Mesenchymal stem cell (in vitro differentiated cells and primary cell): ENCODE measurements at regions not wholly inside any gene's neighbourhood (a gene's known extent, or its start where the extent isn't known, plus 50 kb on each side); places are given as distances from the start of the nearest gene placed in this dataset.

Source experiments
- DNase-seq: peaks from one replicate; pipeline ENCODE4 v3.0.0-alpha.2; 2013
- H2AFZ ChIP-seq: one replicate; pipeline ENCODE4 v1.6.1; 2013; ENCODE audit warnings: low read depth, mild to moderate bottlenecking, control low read depth, inconsistent platforms, low read length, moderate library complexity
- H2AK5ac ChIP-seq: 2 replicates; pipeline ENCODE4 v1.6.1; 2013; ENCODE audit warnings: low read length, moderate library complexity, mild to moderate bottlenecking, inconsistent platforms; ENCODE audit not compliant: severe bottlenecking
- H2BK120ac ChIP-seq: one replicate; pipeline ENCODE4 v1.6.1; 2013; ENCODE audit warnings: low read depth, mild to moderate bottlenecking, inconsistent platforms, low read length, moderate library complexity
- H2BK12ac ChIP-seq, 2 experiments: one replicate each; pipeline ENCODE4 v1.6.1; 2013; ENCODE audit warnings: inconsistent platforms in 2 of 2, low read length in 2 of 2, mild to moderate bottlenecking in 2 of 2, moderate library complexity in 2 of 2, control low read depth in 1 of 2
- H2BK15ac ChIP-seq: one replicate; pipeline ENCODE4 v1.6.1; 2013; ENCODE audit warnings: mild to moderate bottlenecking, low read depth, inconsistent platforms; ENCODE audit not compliant: poor library complexity, severe bottlenecking
- H2BK5ac ChIP-seq: 2 replicates; pipeline ENCODE4 v1.6.1; 2013; ENCODE audit warnings: low read depth, mild to moderate bottlenecking, low read length, control low read depth, inconsistent platforms; ENCODE audit not compliant: poor library complexity, severe bottlenecking
- H3K14ac ChIP-seq, 2 experiments: one replicate each; pipeline ENCODE4 v1.6.1; 2013; ENCODE audit warnings: inconsistent platforms in 2 of 2, low read length in 2 of 2, control low read depth in 1 of 2, mild to moderate bottlenecking in 1 of 2, moderate library complexity in 1 of 2
- H3K18ac ChIP-seq, 2 experiments: one replicate each; pipeline ENCODE4 v1.6.1; 2013; ENCODE audit warnings: inconsistent platforms in 2 of 2, low read length in 2 of 2, control low read depth in 1 of 2, low read depth in 1 of 2, mild to moderate bottlenecking in 1 of 2
- H3K23ac ChIP-seq, 2 experiments: one replicate each; pipeline ENCODE4 v1.6.1; 2013; ENCODE audit warnings: inconsistent platforms in 2 of 2, low read length in 2 of 2, mild to moderate bottlenecking in 2 of 2, moderate library complexity in 2 of 2, control low read depth in 1 of 2
- H3K27ac ChIP-seq: 2 replicates; pipeline ENCODE4 v1.5.1; 2013; ENCODE audit warnings: mild to moderate bottlenecking, moderate library complexity, low read length, control low read depth, inconsistent platforms; ENCODE audit not compliant: poor library complexity, severe bottlenecking
- H3K27me3 ChIP-seq, 2 experiments: 2 replicates each; pipeline versions ENCODE4 v1.6.1 to v1.7.0; 2013; ENCODE audit warnings: low read length in 2 of 2, mild to moderate bottlenecking in 2 of 2, moderate library complexity in 2 of 2, control low read depth in 1 of 2, inconsistent platforms in 1 of 2; ENCODE audit not compliant: control insufficient read depth in 1 of 2, insufficient read depth in 1 of 2
- H3K36me3 ChIP-seq, 2 experiments: 2 replicates each; pipeline versions ENCODE4 v1.6.1 to v1.7.0; 2013; ENCODE audit warnings: low read length in 2 of 2, control low read depth in 1 of 2, inconsistent platforms in 1 of 2, low read depth in 1 of 2, mild to moderate bottlenecking in 1 of 2; ENCODE audit not compliant: insufficient read depth in 2 of 2, control insufficient read depth in 1 of 2
- H3K4ac ChIP-seq, 2 experiments: one replicate each; pipeline ENCODE4 v1.6.1; 2013; ENCODE audit warnings: inconsistent platforms in 2 of 2, low read length in 2 of 2, mild to moderate bottlenecking in 2 of 2, moderate library complexity in 2 of 2, control low read depth in 1 of 2, low read depth in 1 of 2
- H3K4me1 ChIP-seq: 2 replicates; pipeline ENCODE4 v1.6.1; 2013; ENCODE audit warnings: low read depth, low read length, control low read depth; ENCODE audit not compliant: control insufficient read depth, insufficient read depth
- H3K4me2 ChIP-seq: 2 replicates; pipeline ENCODE4 v1.6.1; 2013; ENCODE audit warnings: low read length, mild to moderate bottlenecking, inconsistent platforms; ENCODE audit not compliant: poor library complexity, severe bottlenecking
- H3K4me3 ChIP-seq, 2 experiments: 2 replicates each; pipeline versions ENCODE4 v1.5.1 to v1.7.0; 2013; ENCODE audit warnings: low read length in 2 of 2, mild to moderate bottlenecking in 2 of 2, control low read depth in 1 of 2, low read depth in 1 of 2; ENCODE audit not compliant: insufficient read depth in 1 of 2
- H3K79me1 ChIP-seq: replicated peaks from 2 replicates; pipeline ENCODE4 v1.6.1; 2013; ENCODE audit warnings: mild to moderate bottlenecking, control low read depth, low read length, inconsistent platforms; ENCODE audit not compliant: poor library complexity, severe bottlenecking
- H3K9ac ChIP-seq: 2 replicates; pipeline ENCODE4 v1.7.0; 2013; ENCODE audit warnings: mild to moderate bottlenecking, low read length, moderate library complexity
- H3K9me3 ChIP-seq: 2 replicates; pipeline ENCODE4 v1.7.0; 2013; ENCODE audit warnings: mild to moderate bottlenecking, low read length; ENCODE audit not compliant: control insufficient read depth
- H4K8ac ChIP-seq: one replicate; pipeline ENCODE4 v1.6.1; 2013; ENCODE audit warnings: inconsistent platforms, mild to moderate bottlenecking, low read length, moderate library complexity
- H4K91ac ChIP-seq: one replicate; pipeline ENCODE4 v1.6.1; 2013; ENCODE audit warnings: mild to moderate bottlenecking, low read length, inconsistent platforms
- WGBS: methylation state at CpG from one replicate; pipeline ENCODE4 v1.1.7; 2013; ENCODE audit warnings: mixed read lengths; 5-methylcytosine and 5-hydroxymethylcytosine counted together

DNA sequence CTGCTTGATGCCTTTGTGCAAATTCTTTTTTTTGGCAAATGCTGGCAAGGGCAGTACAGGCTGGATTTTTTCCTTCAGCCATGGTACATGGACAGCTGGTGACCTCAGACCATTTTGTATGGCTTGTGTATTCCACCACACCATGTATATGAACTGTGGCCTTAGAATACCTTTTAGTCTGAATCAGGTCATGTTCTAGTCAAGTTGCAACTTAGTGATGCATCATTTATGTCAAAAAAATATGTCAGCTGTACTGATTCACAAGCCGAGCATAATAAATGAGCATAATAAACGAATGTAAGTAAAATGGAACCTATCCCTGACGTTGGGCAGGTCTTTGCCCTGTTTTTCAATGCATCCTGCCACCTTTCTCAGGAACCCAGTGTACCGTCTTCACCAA lies 219.7 kb upstream of the RUNX1 start:
- H3K4ac ChIP-seq, result no peak overlapping the region
- H3K14ac ChIP-seq, result no peak overlapping the region
- H3K4me1 ChIP-seq, result no peaks in the 10 kb centered on the region
- 86% methylated on average over 4 of the region's 4 CpGs for WGBS
- no peak overlapping the region for H3K4me3 ChIP-seq
- no peak overlapping the region for H2AK5ac ChIP-seq
- no peaks in the 10 kb centered on the region for H3K79me1 ChIP-seq
- no peak overlapping the region for H3K27ac ChIP-seq
- no peaks in the 10 kb centered on the region for H3K36me3 ChIP-seq
- no peak overlapping the region for H4K91ac ChIP-seq
- peaks cover 3% of the 10 kb centered on the region for H3K9me3 ChIP-seq
- no peak overlapping the region for H3K9ac ChIP-seq
- H4K8ac ChIP-seq, result no peak overlapping the region
- H2AFZ ChIP-seq, result no peak overlapping the region
- no peak overlapping the region for H3K23ac ChIP-seq
- no peak for DNase-seq
- H3K18ac ChIP-seq, result no peak overlapping the region
- H2BK120ac ChIP-seq, result no peak overlapping the region
- H3K27me3 ChIP-seq, result no peaks in the 10 kb centered on the region
- H2BK15ac ChIP-seq, result no peak overlapping the region
- no peak overlapping the region for H2BK12ac ChIP-seq
- no peak overlapping the region for H2BK5ac ChIP-seq
- H3K4me2 ChIP-seq, result no peak overlapping the region

DNA sequence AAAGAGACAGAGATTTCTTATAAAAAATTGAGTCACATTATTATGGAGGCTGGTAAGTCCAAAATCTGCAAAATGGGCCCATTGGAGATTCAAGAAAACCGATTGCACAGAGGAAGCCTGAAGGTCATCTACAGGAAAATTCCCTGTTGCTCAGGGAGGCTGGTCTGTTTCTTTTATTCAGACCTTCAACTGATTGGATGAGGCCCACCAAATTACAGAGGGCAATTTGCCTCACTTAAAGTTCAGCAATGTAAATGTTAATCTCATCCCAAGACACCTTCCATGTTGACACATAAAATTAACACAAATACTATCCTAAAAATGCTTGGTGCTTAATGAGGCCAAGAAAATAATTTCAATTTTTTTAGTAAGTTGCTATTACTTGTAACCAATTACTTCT lies 219.2 kb upstream of the RUNX1 start:
- Histone ChIP-seq H2BK5ac (no peak overlapping the region), H4K8ac (no peak overlapping the region), H3K27me3 (no peaks in the 10 kb centered on the region), H3K27ac (no peak overlapping the region), H4K91ac (no peak overlapping the region), H3K9ac (no peak overlapping the region), H3K4ac (no peak overlapping the region), H3K9me3 (peaks cover 3% of the 10 kb centered on the region), H3K36me3 (no peaks in the 10 kb centered on the region), H2BK15ac (no peak overlapping the region), H3K4me2 (no peak overlapping the region), H3K18ac (no peak overlapping the region), H2AK5ac (no peak overlapping the region), H3K79me1 (no peaks in the 10 kb centered on the region), H3K4me1 (no peaks in the 10 kb centered on the region), H3K4me3 (no peak overlapping the region), H3K14ac (no peak overlapping the region), H2BK12ac (no peak overlapping the region), H2AFZ (no peak overlapping the region), H2BK120ac (no peak overlapping the region), H3K23ac (no peak overlapping the region)
- DNase-seq, result no peak
- WGBS, result 82% methylated on average over 1 of the region's 1 CpG

DNA sequence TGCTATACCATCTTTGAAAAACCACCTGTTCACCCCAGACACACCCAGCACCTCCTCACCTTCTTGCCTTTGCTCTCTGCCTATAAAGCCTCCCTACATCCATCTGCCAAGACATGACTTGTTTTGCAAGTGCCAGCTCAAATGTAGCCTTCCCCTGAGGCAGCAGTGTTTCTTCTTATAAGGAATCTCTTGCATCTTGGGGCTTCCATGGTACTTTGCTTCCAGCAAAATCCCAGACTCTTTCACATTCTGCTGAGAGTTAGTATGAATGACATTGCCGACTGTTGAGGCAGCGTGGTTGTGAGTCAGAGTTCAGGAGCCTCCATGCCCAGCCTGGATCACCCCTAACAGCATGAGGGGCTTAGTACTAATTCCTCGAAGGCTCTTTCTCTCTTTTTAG lies 217.4 kb upstream of the RUNX1 start:
- Histone ChIP-seq H3K27me3 (no peaks in the 10 kb centered on the region), H4K8ac (no peak overlapping the region), H3K4ac (no peak overlapping the region), H2AK5ac (no peak overlapping the region), H2AFZ (no peak overlapping the region), H3K4me1 (no peaks in the 10 kb centered on the region), H2BK12ac (peak overlapping the region in 1 of 2 experiments; percentile 57), H3K79me1 (no peaks in the 10 kb centered on the region), H2BK5ac (no peak overlapping the region), H2BK15ac (no peak overlapping the region), H3K9me3 (peaks cover 3% of the 10 kb centered on the region), H3K18ac (peak overlapping the region in 1 of 2 experiments; percentile 21), H3K4me3 (no peak overlapping the region), H3K23ac (no peak overlapping the region), H3K14ac (no peak overlapping the region), H2BK120ac (no peak overlapping the region), H4K91ac (no peak overlapping the region), H3K9ac (no peak overlapping the region), H3K36me3 (no peaks in the 10 kb centered on the region), H3K4me2 (no peak overlapping the region), H3K27ac (no peak overlapping the region)
- WGBS, result 78% methylated on average over 2 of the region's 3 CpGs
- DNase-seq, result no peak

DNA sequence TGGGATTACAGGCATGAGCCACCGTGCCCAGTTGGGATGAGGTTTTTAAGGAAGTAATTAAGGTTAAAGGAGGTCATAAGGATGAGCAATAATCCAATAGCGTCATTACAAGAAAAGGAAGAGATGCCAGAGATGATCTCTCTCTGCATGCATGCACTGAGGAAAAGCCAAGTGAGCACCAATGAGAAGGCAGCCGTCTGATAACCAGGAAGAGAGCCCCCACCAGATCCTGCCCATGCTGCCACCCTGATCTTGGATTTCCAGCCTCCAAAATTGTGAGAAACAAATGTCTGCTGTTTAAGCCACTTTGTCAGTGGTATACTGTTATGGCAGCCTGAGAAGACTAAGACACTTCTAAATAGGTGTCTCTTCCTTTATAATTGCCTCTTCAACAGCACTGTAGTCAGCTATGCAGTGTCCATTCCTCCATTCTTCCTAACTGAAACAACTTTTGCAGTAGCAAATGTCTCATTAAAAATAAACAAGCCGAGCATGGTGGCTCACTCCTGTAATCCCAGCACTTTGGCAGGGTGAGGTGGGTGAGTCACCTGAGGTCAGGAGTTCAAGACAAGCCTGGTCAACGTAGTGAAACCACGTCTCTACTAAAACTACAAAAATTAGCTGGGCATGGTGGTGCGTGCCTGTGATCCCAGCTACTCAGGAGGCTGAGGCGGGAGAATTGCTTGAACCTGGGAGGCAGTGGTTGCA lies 216.2 kb upstream of the RUNX1 start:
- Histone ChIP-seq H3K23ac (no peak overlapping the region), H3K18ac (peak overlapping the region in 1 of 2 experiments; percentile 19), H2BK15ac (no peak overlapping the region), H2AK5ac (no peak overlapping the region), H3K4me1 (no peaks in the 10 kb centered on the region), H2BK5ac (no peak overlapping the region), H3K9me3 (peaks cover 3% of the 10 kb centered on the region), H2AFZ (no peak overlapping the region), H3K27me3 (no peaks in the 10 kb centered on the region), H3K36me3 (no peaks in the 10 kb centered on the region), H4K8ac (no peak overlapping the region), H2BK120ac (no peak overlapping the region), H3K9ac (peak overlapping the region; percentile 68), H3K4me2 (no peak overlapping the region), H3K14ac (no peak overlapping the region), H3K4ac (no peak overlapping the region), H4K91ac (no peak overlapping the region), H3K27ac (no peak overlapping the region), H2BK12ac (no peak overlapping the region), H3K4me3 (peak overlapping the region in 1 of 2 experiments; percentile 16), H3K79me1 (no peaks in the 10 kb centered on the region)
- peak; percentile 70 for DNase-seq
- WGBS, result 50% methylated on average over 6 of the region's 8 CpGs
